NCI-H1417 (cell line): ENCODE measurements at regions not wholly inside any gene's neighbourhood (a gene's known extent, or its start where the extent isn't known, plus 50 kb on each side); places are given as distances from the start of the nearest gene placed in this dataset.
A peak's percentile ranks its signal among the peaks of the same experiment; 100 is the strongest.
"Not testable (repeated sequence)": the region's sequence is repeated elsewhere in the genome, so short reads cannot be mapped to it uniquely, and the experiment has no call there.

Experiments used
- DNase-seq, 3 experiments: peaks; one replicate each; lab custom pipeline; 2025; lab: John Stamatoyannopoulos, UW

GRCh38 chr1:218494449-218494852, 149.3 kb downstream of the TGFB2 start:
- peak in 2 of 3 experiments; percentile 74 to 93 for DNase-seq

GRCh38 chr1:218495931-218496330, 150.8 kb downstream of the TGFB2 start:
- DNase-seq, result no peak

GRCh38 chr1:218496561-218496960, 151.4 kb downstream of the TGFB2 start:
- no peak for DNase-seq

- peak in 1 of 3 experiments; percentile 22 for DNase-seq
Observed at GRCh38 chr1:218498056-218498938, 153.2 kb downstream of the TGFB2 start.

- DNase-seq, result no peak
Observed at GRCh38 chr1:218499011-218499691, 154.0 kb downstream of the TGFB2 start.

GRCh38 chr1:218499911-218500310, 154.8 kb downstream of the TGFB2 start:
- DNase-seq, result no peak

GRCh38 chr1:218501161-218501560, 156.0 kb downstream of the TGFB2 start:
- no peak for DNase-seq

GRCh38 chr1:218502383-218502782, 157.2 kb downstream of the TGFB2 start:
- DNase-seq, result no peak

GRCh38 chr1:218503102-218503501, 158.0 kb downstream of the TGFB2 start:
- DNase-seq, result no peak

- peak in 2 of 3 experiments; percentile 6 to 8 for DNase-seq
Observed at GRCh38 chr1:218507355-218508002, 162.3 kb downstream of the TGFB2 start.

GRCh38 chr1:218510153-218510772, 165.1 kb downstream of the TGFB2 start:
- no peak for DNase-seq

GRCh38 chr1:218513328-218513727, 168.2 kb downstream of the TGFB2 start:
- no peak for DNase-seq

GRCh38 chr1:218514689-218515088, 169.6 kb downstream of the TGFB2 start:
- no peak for DNase-seq

GRCh38 chr1:218516526-218516925, 171.4 kb downstream of the TGFB2 start:
- DNase-seq, result no peak

- no peak for DNase-seq
Observed at GRCh38 chr1:218517459-218517858, 172.3 kb downstream of the TGFB2 start.

- DNase-seq, result no peak
Observed at GRCh38 chr1:218518216-218518740, 173.1 kb downstream of the TGFB2 start.

- not testable (repeated sequence) for DNase-seq
Observed at GRCh38 chr1:218520646-218521045, 175.5 kb downstream of the TGFB2 start.

- DNase-seq, result peak; percentile 16 to 72 (median 49)
Observed at GRCh38 chr1:218521414-218522169, 176.5 kb downstream of the TGFB2 start.

GRCh38 chr1:218524526-218524925, 179.4 kb downstream of the TGFB2 start:
- peak in 1 of 3 experiments; percentile 1 for DNase-seq

- DNase-seq, result peak in 1 of 3 experiments; percentile 11
Observed at GRCh38 chr1:218525031-218525430, 179.9 kb downstream of the TGFB2 start.
